Neural progenitor cell (in vitro differentiated cells): ENCODE measurements at regions not wholly inside any gene's neighbourhood (a gene's known extent, or its start where the extent isn't known, plus 50 kb on each side); places are given as distances from the start of the nearest gene placed in this dataset.
A peak's percentile ranks its signal among the peaks of the same experiment; 100 is the strongest.

ENCODE experiments used
- DNase-seq: peaks from one replicate; pipeline ENCODE4 v3.0.0-alpha.2; 2016; ENCODE audit warnings: low spot score
- H2AFZ ChIP-seq: fragments of 200-600 bp; sonication (generic); replicated peaks from 2 replicates; pipeline ENCODE4 v1.6.1; 2016; ENCODE audit warnings: antibody characterized with exemption
- H3F3A ChIP-seq: fragments of 200-600 bp; sonication (generic); 2 replicates; pipeline ENCODE4 v1.6.1; 2016; ENCODE audit warnings: antibody characterized with exemption, low read depth
- H3K27ac ChIP-seq: fragments of 200-600 bp; sonication (generic); 2 replicates; pipeline ENCODE4 v1.5.1; 2016; ENCODE audit warnings: mild to moderate bottlenecking
- H3K27me3 ChIP-seq: fragments of 200-600 bp; sonication (generic); 2 replicates; pipeline ENCODE4 v1.6.1; 2016; ENCODE audit warnings: mild to moderate bottlenecking, moderate library complexity
- H3K36me3 ChIP-seq: fragments of 200-600 bp; sonication (generic); 2 replicates; pipeline ENCODE4 v1.5.1; 2016
- H3K4me1 ChIP-seq: fragments of 200-600 bp; sonication (generic); 2 replicates; pipeline ENCODE4 v1.6.1; 2016; ENCODE audit warnings: mixed run types
- H3K4me2 ChIP-seq: fragments of 200-600 bp; sonication (generic); 2 replicates; pipeline ENCODE4 v1.6.1; 2016
- H3K4me3 ChIP-seq: fragments of 200-600 bp; sonication (generic); 2 replicates; pipeline ENCODE4 v1.5.1; 2016
- H3K79me2 ChIP-seq: fragments of 200-600 bp; sonication (generic); 2 replicates; pipeline ENCODE4 v1.6.1; 2016; ENCODE audit warnings: low read depth
- H3K9ac ChIP-seq: fragments of 200-600 bp; sonication (generic); 2 replicates; pipeline ENCODE4 v1.6.1; 2016
- H3K9me3 ChIP-seq: fragments of 200-600 bp; sonication (generic); 2 replicates; pipeline ENCODE4 v1.5.1; 2016; ENCODE audit warnings: low read depth
- H4K20me1 ChIP-seq: fragments of 200-600 bp; sonication (generic); 2 replicates; pipeline ENCODE4 v1.6.1; 2016; ENCODE audit warnings: low read depth
- H3K27ac Mint-ChIP-seq: 3 replicates; pipeline ENCODE4 v1.8.0; 2021; ENCODE audit warnings: mixed read lengths
- H3K27me3 Mint-ChIP-seq: 2 replicates; pipeline ENCODE4 v1.8.0; 2022; ENCODE audit warnings: low read depth, mild to moderate bottlenecking, inconsistent platforms, moderate library complexity, mixed read lengths; ENCODE audit not compliant: insufficient read depth
- H3K36me3 Mint-ChIP-seq: 3 replicates; pipeline ENCODE4 v1.8.0; 2021; ENCODE audit warnings: mixed read lengths
- H3K4me1 Mint-ChIP-seq: 3 replicates; pipeline ENCODE4 v1.8.0; 2021; ENCODE audit warnings: mixed read lengths
- H3K4me3 Mint-ChIP-seq: 3 replicates; pipeline ENCODE4 v1.8.0; 2021; ENCODE audit warnings: mild to moderate bottlenecking, moderate library complexity, mixed read lengths
- H3K9me3 Mint-ChIP-seq: 3 replicates; pipeline ENCODE4 v1.8.0; 2020; ENCODE audit warnings: mixed read lengths
- CTCF ChIP-seq: fragments of 200-600 bp; sonication (generic); IDR thresholded peaks from 2 replicates; pipeline ENCODE4 v1.5.1; 2017; ENCODE audit warnings: antibody characterized with exemption, mild to moderate bottlenecking
- EZH2 ChIP-seq: fragments of 200-600 bp; sonication (generic); IDR thresholded peaks from 2 replicates; pipeline ENCODE4 v1.6.1; 2017; ENCODE audit warnings: antibody characterized with exemption, mild to moderate bottlenecking, moderate library complexity
- EZH2phosphoT487 ChIP-seq: fragments of 200-600 bp; sonication (generic); IDR thresholded peaks from 2 replicates; pipeline ENCODE4 v1.6.1; 2017; ENCODE audit warnings: antibody characterized with exemption

- Mint-ChIP-seq H3K4me3 (no peak overlapping the region), H3K9me3 (no peaks in the 10 kb centered on the region), H3K27me3 (peaks cover 4% of the 10 kb centered on the region), H3K27ac (no peak overlapping the region), H3K4me1 (peaks cover 22% of the 10 kb centered on the region), H3K36me3 (no peaks in the 10 kb centered on the region)
- no peak for TF ChIP-seq EZH2phosphoT487
- TF ChIP-seq CTCF: no peak
- no peak for TF ChIP-seq EZH2
- Histone ChIP-seq H3K27me3 (no peaks in the 10 kb centered on the region), H4K20me1 (peaks cover 9% of the 10 kb centered on the region), H2AFZ (no peak overlapping the region), H3K79me2 (no peaks in the 10 kb centered on the region), H3K4me1 (peaks cover 14% of the 10 kb centered on the region), H3K9me3 (no peaks in the 10 kb centered on the region), H3K36me3 (no peaks in the 10 kb centered on the region), H3K9ac (no peak overlapping the region), H3K27ac (no peak overlapping the region), H3F3A (peaks cover 10% of the 10 kb centered on the region), H3K4me2 (no peak overlapping the region), H3K4me3 (no peak overlapping the region)
- no peak for DNase-seq
Observed at GRCh38 chr12:92025462-92026207, 120.0 kb downstream of the BTG1 start.

GRCh38 chr12:92022093-92022492 is 123.6 kb downstream of the BTG1 start:
- TF ChIP-seq EZH2phosphoT487: no peak
- TF ChIP-seq CTCF: no peak
- TF ChIP-seq EZH2: no peak
- peaks cover 2% of the 10 kb centered on the region for H3K27me3 Mint-ChIP-seq
- Histone ChIP-seq H3K4me3 (no peak overlapping the region), H3K27me3 (no peaks in the 10 kb centered on the region), H2AFZ (no peak overlapping the region), H3K4me1 (peaks cover 14% of the 10 kb centered on the region), H3K36me3 (no peaks in the 10 kb centered on the region), H3F3A (peaks cover 10% of the 10 kb centered on the region), H3K79me2 (no peaks in the 10 kb centered on the region), H3K27ac (no peak overlapping the region), H4K20me1 (peaks cover 9% of the 10 kb centered on the region), H3K9me3 (no peaks in the 10 kb centered on the region), H3K4me2 (peak overlapping the region; percentile 24), H3K9ac (no peak overlapping the region)
- H3K9me3 Mint-ChIP-seq: peaks cover 5% of the 10 kb centered on the region
- no peak for DNase-seq
- no peaks in the 10 kb centered on the region for H3K36me3 Mint-ChIP-seq
- no peak overlapping the region for H3K4me3 Mint-ChIP-seq
- peaks cover 19% of the 10 kb centered on the region for H3K4me1 Mint-ChIP-seq
- H3K27ac Mint-ChIP-seq: peak overlapping the region; percentile 11

- DNase-seq: peak; percentile 74
- H3K27ac Mint-ChIP-seq: peak overlapping the region; percentile 11
- Histone ChIP-seq H3K9ac (no peak overlapping the region), H3K27ac (no peak overlapping the region), H4K20me1 (peaks cover 9% of the 10 kb centered on the region), H3K36me3 (no peaks in the 10 kb centered on the region), H3K9me3 (no peaks in the 10 kb centered on the region), H3K4me1 (peaks cover 14% of the 10 kb centered on the region), H3K4me3 (no peak overlapping the region), H2AFZ (no peak overlapping the region), H3K4me2 (peak overlapping the region; percentile 24), H3K79me2 (no peaks in the 10 kb centered on the region), H3F3A (peaks cover 10% of the 10 kb centered on the region), H3K27me3 (no peaks in the 10 kb centered on the region)
- peaks cover 6% of the 10 kb centered on the region for H3K9me3 Mint-ChIP-seq
- H3K27me3 Mint-ChIP-seq: peaks cover 2% of the 10 kb centered on the region
- H3K4me1 Mint-ChIP-seq: peaks cover 19% of the 10 kb centered on the region
- no peaks in the 10 kb centered on the region for H3K36me3 Mint-ChIP-seq
- H3K4me3 Mint-ChIP-seq: peak overlapping the region; percentile 3
- TF ChIP-seq CTCF: no peak
- TF ChIP-seq EZH2phosphoT487: peak; percentile 44
Observed at GRCh38 chr12:92021666-92022035, 124.0 kb downstream of the BTG1 start.
